SK-N-SH (cell line): ENCODE measurements at regions not wholly inside any gene's neighbourhood (a gene's known extent, or its start where the extent isn't known, plus 50 kb on each side); places are given as distances from the start of the nearest gene placed in this dataset.
A peak's percentile ranks its signal among the peaks of the same experiment; 100 is the strongest.

ENCODE experiments used
- POLR2AphosphoS5 ChIP-seq: IDR thresholded peaks from 2 replicates; pipeline ENCODE4 v1.6.1; 2012; ENCODE audit warnings: low read depth, low read length
- SMC3 ChIP-seq: IDR thresholded peaks from 2 replicates; pipeline ENCODE4 v1.6.1; 2012; ENCODE audit warnings: low read depth, low read length, improper control_type of control experiment
- TAF1 ChIP-seq: IDR thresholded peaks from 2 replicates; pipeline ENCODE4 v1.6.1; 2012; ENCODE audit warnings: low read depth, mild to moderate bottlenecking, low read length, moderate library complexity, borderline replicate concordance
- TF ChIP-seq, protein P1 (sequence below): fragments of 150-350 bp; IDR thresholded peaks from 2 replicates; pipeline ENCODE4 v1.6.1; 2017; ENCODE audit warnings: antibody characterized with exemption, low read length, low read depth, borderline replicate concordance
- TF ChIP-seq, protein P2 (sequence below): fragments of 200-600 bp; sonication (generic); IDR thresholded peaks from 2 replicates; pipeline ENCODE4 v1.6.1; 2017; ENCODE audit warnings: antibody characterized with exemption, mild to moderate bottlenecking, moderate library complexity
- TF ChIP-seq, protein P3 (sequence below): IDR thresholded peaks from 2 replicates; pipeline ENCODE4 v1.6.1; 2012; ENCODE audit warnings: mild to moderate bottlenecking, low read depth, low read length, moderate library complexity
- TF ChIP-seq, protein P4 (sequence below): IDR thresholded peaks from 2 replicates; pipeline ENCODE4 v1.4.0; 2012; ENCODE audit warnings: low read depth, borderline replicate concordance

DNA sequence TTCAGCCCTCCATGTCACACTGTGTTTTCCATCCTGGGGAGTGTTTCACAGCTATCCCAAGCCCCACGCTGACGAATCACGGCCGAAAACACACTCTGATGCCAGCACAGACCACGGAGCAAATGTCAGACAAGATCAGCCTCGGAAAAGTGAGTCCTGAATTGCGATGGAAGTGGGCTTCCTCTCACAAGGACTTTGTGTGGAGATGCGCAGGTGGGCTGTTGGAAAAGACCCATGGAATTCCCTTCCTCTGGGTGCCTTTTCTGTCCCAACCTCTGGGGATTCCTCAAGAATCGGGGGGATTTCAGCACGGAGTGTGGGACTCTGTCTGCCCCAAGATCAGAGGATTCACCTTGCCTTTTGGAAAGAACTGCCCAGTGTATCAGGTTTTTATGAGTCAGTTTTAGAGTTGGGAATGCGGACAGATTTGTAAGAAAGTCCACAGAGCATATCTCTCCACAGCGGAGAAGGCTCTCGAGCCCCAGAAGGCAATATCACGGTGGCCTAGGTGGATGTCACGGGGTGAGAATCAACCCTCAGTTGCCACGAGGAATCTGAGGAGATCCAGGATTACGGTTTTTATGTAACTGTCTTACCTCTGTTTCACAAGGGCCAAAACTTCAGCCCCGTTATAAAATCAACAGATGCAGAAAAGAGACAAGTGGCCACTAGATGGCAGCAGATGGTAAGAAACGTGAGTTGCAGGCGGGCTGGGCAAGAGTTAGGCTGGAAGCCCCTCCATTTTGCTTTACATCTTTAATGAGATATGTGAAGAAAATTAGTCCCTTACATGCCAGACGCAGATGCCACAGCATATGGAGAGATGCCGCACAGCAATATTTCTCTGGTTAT is 201.9 kb downstream of the DAD1 start:
- TF ChIP-seq SMC3 (peak; percentile 73), TAF1 (no peak), POLR2AphosphoS5 (no peak)
- TF ChIP-seq, protein P1, sequence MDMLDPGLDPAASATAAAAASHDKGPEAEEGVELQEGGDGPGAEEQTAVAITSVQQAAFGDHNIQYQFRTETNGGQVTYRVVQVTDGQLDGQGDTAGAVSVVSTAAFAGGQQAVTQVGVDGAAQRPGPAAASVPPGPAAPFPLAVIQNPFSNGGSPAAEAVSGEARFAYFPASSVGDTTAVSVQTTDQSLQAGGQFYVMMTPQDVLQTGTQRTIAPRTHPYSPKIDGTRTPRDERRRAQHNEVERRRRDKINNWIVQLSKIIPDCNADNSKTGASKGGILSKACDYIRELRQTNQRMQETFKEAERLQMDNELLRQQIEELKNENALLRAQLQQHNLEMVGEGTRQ, result no peak
- TF ChIP-seq, protein P2, sequence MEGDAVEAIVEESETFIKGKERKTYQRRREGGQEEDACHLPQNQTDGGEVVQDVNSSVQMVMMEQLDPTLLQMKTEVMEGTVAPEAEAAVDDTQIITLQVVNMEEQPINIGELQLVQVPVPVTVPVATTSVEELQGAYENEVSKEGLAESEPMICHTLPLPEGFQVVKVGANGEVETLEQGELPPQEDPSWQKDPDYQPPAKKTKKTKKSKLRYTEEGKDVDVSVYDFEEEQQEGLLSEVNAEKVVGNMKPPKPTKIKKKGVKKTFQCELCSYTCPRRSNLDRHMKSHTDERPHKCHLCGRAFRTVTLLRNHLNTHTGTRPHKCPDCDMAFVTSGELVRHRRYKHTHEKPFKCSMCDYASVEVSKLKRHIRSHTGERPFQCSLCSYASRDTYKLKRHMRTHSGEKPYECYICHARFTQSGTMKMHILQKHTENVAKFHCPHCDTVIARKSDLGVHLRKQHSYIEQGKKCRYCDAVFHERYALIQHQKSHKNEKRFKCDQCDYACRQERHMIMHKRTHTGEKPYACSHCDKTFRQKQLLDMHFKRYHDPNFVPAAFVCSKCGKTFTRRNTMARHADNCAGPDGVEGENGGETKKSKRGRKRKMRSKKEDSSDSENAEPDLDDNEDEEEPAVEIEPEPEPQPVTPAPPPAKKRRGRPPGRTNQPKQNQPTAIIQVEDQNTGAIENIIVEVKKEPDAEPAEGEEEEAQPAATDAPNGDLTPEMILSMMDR, result peak; percentile 88
- TF ChIP-seq, protein P3, sequence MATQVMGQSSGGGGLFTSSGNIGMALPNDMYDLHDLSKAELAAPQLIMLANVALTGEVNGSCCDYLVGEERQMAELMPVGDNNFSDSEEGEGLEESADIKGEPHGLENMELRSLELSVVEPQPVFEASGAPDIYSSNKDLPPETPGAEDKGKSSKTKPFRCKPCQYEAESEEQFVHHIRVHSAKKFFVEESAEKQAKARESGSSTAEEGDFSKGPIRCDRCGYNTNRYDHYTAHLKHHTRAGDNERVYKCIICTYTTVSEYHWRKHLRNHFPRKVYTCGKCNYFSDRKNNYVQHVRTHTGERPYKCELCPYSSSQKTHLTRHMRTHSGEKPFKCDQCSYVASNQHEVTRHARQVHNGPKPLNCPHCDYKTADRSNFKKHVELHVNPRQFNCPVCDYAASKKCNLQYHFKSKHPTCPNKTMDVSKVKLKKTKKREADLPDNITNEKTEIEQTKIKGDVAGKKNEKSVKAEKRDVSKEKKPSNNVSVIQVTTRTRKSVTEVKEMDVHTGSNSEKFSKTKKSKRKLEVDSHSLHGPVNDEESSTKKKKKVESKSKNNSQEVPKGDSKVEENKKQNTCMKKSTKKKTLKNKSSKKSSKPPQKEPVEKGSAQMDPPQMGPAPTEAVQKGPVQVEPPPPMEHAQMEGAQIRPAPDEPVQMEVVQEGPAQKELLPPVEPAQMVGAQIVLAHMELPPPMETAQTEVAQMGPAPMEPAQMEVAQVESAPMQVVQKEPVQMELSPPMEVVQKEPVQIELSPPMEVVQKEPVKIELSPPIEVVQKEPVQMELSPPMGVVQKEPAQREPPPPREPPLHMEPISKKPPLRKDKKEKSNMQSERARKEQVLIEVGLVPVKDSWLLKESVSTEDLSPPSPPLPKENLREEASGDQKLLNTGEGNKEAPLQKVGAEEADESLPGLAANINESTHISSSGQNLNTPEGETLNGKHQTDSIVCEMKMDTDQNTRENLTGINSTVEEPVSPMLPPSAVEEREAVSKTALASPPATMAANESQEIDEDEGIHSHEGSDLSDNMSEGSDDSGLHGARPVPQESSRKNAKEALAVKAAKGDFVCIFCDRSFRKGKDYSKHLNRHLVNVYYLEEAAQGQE, result no peak
- TF ChIP-seq, protein P4, sequence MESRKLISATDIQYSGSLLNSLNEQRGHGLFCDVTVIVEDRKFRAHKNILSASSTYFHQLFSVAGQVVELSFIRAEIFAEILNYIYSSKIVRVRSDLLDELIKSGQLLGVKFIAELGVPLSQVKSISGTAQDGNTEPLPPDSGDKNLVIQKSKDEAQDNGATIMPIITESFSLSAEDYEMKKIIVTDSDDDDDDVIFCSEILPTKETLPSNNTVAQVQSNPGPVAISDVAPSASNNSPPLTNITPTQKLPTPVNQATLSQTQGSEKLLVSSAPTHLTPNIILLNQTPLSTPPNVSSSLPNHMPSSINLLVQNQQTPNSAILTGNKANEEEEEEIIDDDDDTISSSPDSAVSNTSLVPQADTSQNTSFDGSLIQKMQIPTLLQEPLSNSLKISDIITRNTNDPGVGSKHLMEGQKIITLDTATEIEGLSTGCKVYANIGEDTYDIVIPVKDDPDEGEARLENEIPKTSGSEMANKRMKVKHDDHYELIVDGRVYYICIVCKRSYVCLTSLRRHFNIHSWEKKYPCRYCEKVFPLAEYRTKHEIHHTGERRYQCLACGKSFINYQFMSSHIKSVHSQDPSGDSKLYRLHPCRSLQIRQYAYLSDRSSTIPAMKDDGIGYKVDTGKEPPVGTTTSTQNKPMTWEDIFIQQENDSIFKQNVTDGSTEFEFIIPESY, result no peak
